HCT116 (cell line): ENCODE measurements at regions not wholly inside any gene's neighbourhood (a gene's known extent, or its start where the extent isn't known, plus 50 kb on each side); places are given as distances from the start of the nearest gene placed in this dataset.

Source experiments
- ATAC-seq: fragments of 200-7000 bp; cut with Tn5 transposase; 2 replicates; pipeline ENCODE4 v1.9.1; 2020; ENCODE audit warnings: mild to moderate bottlenecking, moderate library complexity
- BruUV-seq: library from RNA; stranded (reverse); fragments of 400-500 nt; replicated peaks from 2 replicates; lab custom pipeline; 2021; lab: Mats Ljungman, UMichigan
- CTCF ChIA-PET: fragments of 300-600 bp; sonication (Branson Sonifier 250); formaldehyde crosslinking; loops from one replicate; lab custom pipeline; 2021; ENCODE audit warnings: antibody characterized with exemption; lab: Charles Lee
- POLR2A ChIA-PET: fragments of 300-600, 350-600 bp; sonication (Branson Sonifier 250); formaldehyde crosslinking; loops from one replicate; lab custom pipeline; 2021; ENCODE audit warnings: antibody characterized with exemption; lab: Charles Lee
- RAD21 ChIA-PET, 2 experiments: fragments of 300-600 bp; sonication (Branson Sonifier 250); formaldehyde crosslinking; loops; one replicate each; lab custom pipeline; 2023; ENCODE audit warnings: low total read pairs in 2 of 2; ENCODE audit not compliant: uncharacterized antibody in 2 of 2, unreplicated experiment in 2 of 2, low non-redundant PET in 1 of 2; lab: Charles Lee
- DNase-seq: peaks from one replicate; pipeline ENCODE4 v3.0.0-alpha.2; 2010; ENCODE audit warnings: low read depth, low spot score
- H2AFZ ChIP-seq: fragments of 200-600 bp; shearing (Covaris generic), sonication (generic); 2 replicates; pipeline ENCODE4 v1.6.1; 2017; ENCODE audit warnings: low read depth, mixed run types, mixed read lengths, antibody characterized with exemption, low read length; ENCODE audit not compliant: poor library complexity, severe bottlenecking
- H3K27ac ChIP-seq: 2 replicates; pipeline ENCODE4 v1.5.1; 2012; ENCODE audit warnings: low read depth, low read length
- H3K27me3 ChIP-seq: fragments of 200-600 bp; sonication (generic); 2 replicates; pipeline ENCODE4 v1.6.1; 2016; ENCODE audit warnings: mixed run types, low read length, mixed read lengths; ENCODE audit not compliant: insufficient read depth
- H3K36me3 ChIP-seq, 2 experiments: fragments of 200-500 bp in 1 of 2; fragments of 200-600 bp in 1 of 2; sonication (Bioruptor generic) in 1 of 2; sonication (generic) in 1 of 2; 2 replicates each; pipeline versions ENCODE4 v1.5.1 to v1.6.1; 2014 to 2016; ENCODE audit warnings: low read length in 2 of 2, inconsistent platforms in 1 of 2, mixed read lengths in 1 of 2, mixed run types in 1 of 2; ENCODE audit not compliant: insufficient read depth in 2 of 2, control insufficient read depth in 1 of 2
- H3K4me1 ChIP-seq, 2 experiments: fragments of 200-600 bp in 1 of 2; sonication (generic) in 1 of 2; 2 replicates each; pipeline versions ENCODE4 v1.5.1 to v1.6.1; 2012 to 2017; ENCODE audit warnings: low read length in 2 of 2, inconsistent platforms in 1 of 2, mild to moderate bottlenecking in 1 of 2, mixed read lengths in 1 of 2, mixed run types in 1 of 2, moderate library complexity in 1 of 2; ENCODE audit not compliant: insufficient read depth in 2 of 2, control insufficient read depth in 1 of 2
- H3K4me2 ChIP-seq: fragments of 200-600 bp; sonication (generic); 2 replicates; pipeline ENCODE4 v1.6.1; 2017; ENCODE audit warnings: mixed run types, low read length, mixed read lengths
- H3K4me3 ChIP-seq, 2 experiments: fragments of 200-600 bp in 1 of 2; sonication (generic) in 1 of 2; replicated peaks in 1 of 2; 2 replicates each; pipeline ENCODE4 v1.5.1; 2011 to 2016; ENCODE audit warnings: low read length in 2 of 2, control low read depth in 1 of 2, low read depth in 1 of 2, mild to moderate bottlenecking in 1 of 2, mixed read lengths in 1 of 2, mixed run types in 1 of 2
- H3K79me2 ChIP-seq: fragments of 200-600 bp; sonication (generic); 2 replicates; pipeline ENCODE4 v1.6.1; 2017; ENCODE audit warnings: mild to moderate bottlenecking, mixed run types, low read length, moderate library complexity, mixed read lengths; ENCODE audit not compliant: insufficient read depth
- H3K9ac ChIP-seq: fragments of 200-600 bp; sonication (generic); 2 replicates; pipeline ENCODE4 v1.6.1; 2016; ENCODE audit warnings: low read length, mixed read lengths
- H3K9me2 ChIP-seq: fragments of 200-600 bp; sonication (generic), shearing (Covaris generic); 2 replicates; pipeline ENCODE4 v1.6.1; 2017; ENCODE audit warnings: mixed run types, mild to moderate bottlenecking, moderate library complexity; ENCODE audit not compliant: insufficient read depth
- H3K9me3 ChIP-seq, 2 experiments: fragments of 200-500 bp in 1 of 2; fragments of 200-600 bp in 1 of 2; sonication (Bioruptor generic) in 1 of 2; sonication (generic) in 1 of 2; 2 replicates each; pipeline ENCODE4 v1.6.1; 2014 to 2017; ENCODE audit warnings: low read length in 2 of 2, mixed read lengths in 2 of 2, inconsistent platforms in 1 of 2, low read depth in 1 of 2, mild to moderate bottlenecking in 1 of 2, mixed run types in 1 of 2, moderate library complexity in 1 of 2; ENCODE audit not compliant: control insufficient read depth in 1 of 2, insufficient read depth in 1 of 2
- H4K20me1 ChIP-seq: fragments of 200-600 bp; sonication (generic), shearing (Covaris generic); 2 replicates; pipeline ENCODE4 v1.6.1; 2017; ENCODE audit warnings: mixed run types, mild to moderate bottlenecking, moderate library complexity; ENCODE audit not compliant: insufficient read depth
- ATF3 ChIP-seq: IDR thresholded peaks from 2 replicates; pipeline ENCODE4 v1.6.1; 2012
- CEBPB ChIP-seq: IDR thresholded peaks from 2 replicates; pipeline ENCODE4 v1.6.1; 2012; ENCODE audit warnings: low read depth
- CTCF ChIP-seq, 3 experiments: fragments of 200-600 bp in 1 of 3; sonication (generic) in 1 of 3; IDR thresholded peaks in 2 of 3; conservative IDR thresholded peaks in 1 of 3; 2 replicates each; pipeline ENCODE4 v1.5.1; 2012 to 2017; ENCODE audit warnings: low read depth in 2 of 3, low read length in 2 of 3, antibody characterized with exemption in 1 of 3, borderline replicate concordance in 1 of 3, control low read depth in 1 of 3, mild to moderate bottlenecking in 1 of 3, mixed read lengths in 1 of 3, mixed run types in 1 of 3, moderate library complexity in 1 of 3; ENCODE audit not compliant: insufficient read depth in 1 of 3
- EGR1 ChIP-seq: IDR thresholded peaks from 2 replicates; pipeline ENCODE4 v1.6.1; 2012; ENCODE audit warnings: low read depth
- EZH2 ChIP-seq: fragments of 200-600 bp; sonication (generic); IDR thresholded peaks from 2 replicates; pipeline ENCODE4 v1.6.1; 2017; ENCODE audit warnings: antibody characterized with exemption, mixed run types
- EZH2phosphoT487 ChIP-seq: fragments of 200-600 bp; IDR thresholded peaks from 2 replicates; pipeline ENCODE4 v1.6.1; 2018; ENCODE audit warnings: antibody characterized with exemption, borderline replicate concordance
- JUND ChIP-seq: IDR thresholded peaks from 2 replicates; pipeline ENCODE4 v1.6.1; 2012
- POLR2A ChIP-seq: IDR thresholded peaks from 2 replicates; pipeline ENCODE4 v1.7.0; 2011; ENCODE audit warnings: borderline replicate concordance; ENCODE audit not compliant: insufficient read depth, insufficient read length; ENCODE audit errors: extremely low read depth
- POLR2AphosphoS5 ChIP-seq: IDR thresholded peaks from 2 replicates; pipeline ENCODE4 v1.6.1; 2011; ENCODE audit warnings: mild to moderate bottlenecking, low read depth, low read length, moderate library complexity
- SIN3A ChIP-seq: IDR thresholded peaks from 2 replicates; pipeline ENCODE4 v1.6.1; 2012; ENCODE audit warnings: low read depth
- SRF ChIP-seq: IDR thresholded peaks from 2 replicates; pipeline ENCODE4 v1.6.1; 2012; ENCODE audit warnings: low read depth
- TCF7L2 ChIP-seq: IDR thresholded peaks from 2 replicates; pipeline ENCODE4 v1.7.0; 2011; ENCODE audit warnings: borderline replicate concordance, inconsistent platforms; ENCODE audit not compliant: insufficient read depth, insufficient read length; ENCODE audit errors: extremely low read depth
- ZFX ChIP-seq: fragments of 450-650 bp; IDR thresholded peaks from 2 replicates; pipeline ENCODE4 v1.6.1; 2017
- intact Hi-C: fragments of 100-400 bp; cut with micrococcal nuclease; formaldehyde crosslinking; loops from 2 replicates; pipeline ENCODE4 v1.10.0; 2022
- TF ChIP-seq, protein P1 (sequence below): IDR thresholded peaks from 2 replicates; pipeline ENCODE4 v1.6.1; 2011; ENCODE audit warnings: mild to moderate bottlenecking, low read length, moderate library complexity; ENCODE audit not compliant: insufficient replicate concordance; ENCODE audit errors: extremely low read depth

DNA sequence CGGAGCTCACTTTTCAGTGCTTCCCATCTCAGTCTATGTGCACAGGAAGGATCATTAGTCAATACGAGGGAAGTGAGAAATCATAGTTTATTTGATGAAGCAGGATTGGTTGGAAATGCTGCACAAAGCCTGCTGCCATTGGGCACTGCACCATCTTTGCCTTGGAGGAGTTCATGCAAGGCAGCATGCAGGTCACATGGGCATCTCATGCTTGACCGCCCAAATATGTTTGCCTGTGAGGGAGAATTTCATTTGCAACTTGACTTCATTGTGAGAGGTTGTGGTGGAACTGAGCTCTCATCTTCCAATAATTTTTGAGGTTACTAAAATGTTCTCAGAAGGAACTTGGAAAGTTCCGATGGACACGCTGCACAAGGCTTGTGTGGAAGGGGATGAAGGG is 83.9 kb upstream of the SYNDIG1 start:
- Histone ChIP-seq H3K27me3 (no peaks in the 10 kb centered on the region), H3K36me3 (no peaks in the 10 kb centered on the region), H3K9ac (no peak overlapping the region), H3K9me2 (no peaks in the 10 kb centered on the region), H3K4me3 (no peak overlapping the region), H3K4me1 (no peaks in the 10 kb centered on the region), H3K9me3 (no peaks in the 10 kb centered on the region; a peak in 1 of 4 replicates), H2AFZ (no peak overlapping the region), H4K20me1 (no peaks in the 10 kb centered on the region), H3K4me2 (no peak overlapping the region), H3K27ac (no peak overlapping the region), H3K79me2 (no peaks in the 10 kb centered on the region)
- BruUV-seq = no TSS peak
- TF ChIP-seq TCF7L2 (no peak), CEBPB (no peak), SRF (no peak), ZFX (no peak), CTCF (IDR thresholded peaks at IDR 0.05 in 2 of 3, conservative IDR thresholded peaks at IDR 0.05 in 1 of 3; ENCODE audit: borderline replicate concordance in 1 of 3, insufficient read depth in 1 of 3, low read depth in 2 of 3, low read length in 2 of 3) (no peak), POLR2AphosphoS5 (no peak), JUND (no peak), POLR2A (no peak), EZH2phosphoT487 (no peak), ATF3 (no peak), EZH2 (no peak), EGR1 (no peak), SIN3A (no peak)
- TF ChIP-seq, protein P1, sequence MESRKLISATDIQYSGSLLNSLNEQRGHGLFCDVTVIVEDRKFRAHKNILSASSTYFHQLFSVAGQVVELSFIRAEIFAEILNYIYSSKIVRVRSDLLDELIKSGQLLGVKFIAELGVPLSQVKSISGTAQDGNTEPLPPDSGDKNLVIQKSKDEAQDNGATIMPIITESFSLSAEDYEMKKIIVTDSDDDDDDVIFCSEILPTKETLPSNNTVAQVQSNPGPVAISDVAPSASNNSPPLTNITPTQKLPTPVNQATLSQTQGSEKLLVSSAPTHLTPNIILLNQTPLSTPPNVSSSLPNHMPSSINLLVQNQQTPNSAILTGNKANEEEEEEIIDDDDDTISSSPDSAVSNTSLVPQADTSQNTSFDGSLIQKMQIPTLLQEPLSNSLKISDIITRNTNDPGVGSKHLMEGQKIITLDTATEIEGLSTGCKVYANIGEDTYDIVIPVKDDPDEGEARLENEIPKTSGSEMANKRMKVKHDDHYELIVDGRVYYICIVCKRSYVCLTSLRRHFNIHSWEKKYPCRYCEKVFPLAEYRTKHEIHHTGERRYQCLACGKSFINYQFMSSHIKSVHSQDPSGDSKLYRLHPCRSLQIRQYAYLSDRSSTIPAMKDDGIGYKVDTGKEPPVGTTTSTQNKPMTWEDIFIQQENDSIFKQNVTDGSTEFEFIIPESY = no peak
- no peak for DNase-seq
- POLR2A ChIA-PET = no interaction called here
- no peak for ATAC-seq
- intact Hi-C loops = no loop called here
- CTCF ChIA-PET = no interaction called here
- RAD21 ChIA-PET = no interaction called here
